CD4-positive, alpha-beta T cell (primary cell): ENCODE measurements at regions not wholly inside any gene's neighbourhood (a gene's known extent, or its start where the extent isn't known, plus 50 kb on each side); places are given as distances from the start of the nearest gene placed in this dataset.
"Not testable (repeated sequence)": the region's sequence is repeated elsewhere in the genome, so short reads cannot be mapped to it uniquely, and the experiment has no call there.

Experiments
- ATAC-seq: fragments of 200-7000 bp; cut with Tn5 transposase; one replicate; pipeline ENCODE4 v1.10.0; 2022; ENCODE audit warnings: mild to moderate bottlenecking; ENCODE audit not compliant: poor library complexity
- CTCF ChIA-PET: fragments of 350-600 bp; sonication (Branson Sonifier 250); formaldehyde crosslinking; loops from one replicate; lab custom pipeline; 2021; ENCODE audit warnings: antibody characterized with exemption, inconsistent platforms; lab: Charles Lee
- POLR2A ChIA-PET: fragments of 350-600 bp; sonication (Branson Sonifier 250); formaldehyde crosslinking; loops from one replicate; lab custom pipeline; 2021; ENCODE audit warnings: antibody characterized with exemption, inconsistent platforms; lab: Charles Lee
- DNase-seq, 14 experiments: peaks; one replicate each; pipeline ENCODE4 v3.0.0-alpha.2; 2013 to 2020; ENCODE audit warnings: mixed read lengths in 2 of 14
- H3K27ac ChIP-seq, 2 donors: one replicate each; pipeline versions ENCODE4 v1.5.1 to v1.7.0; 2013; ENCODE audit warnings: low read length in 2 of 2, low read depth in 1 of 2, mild to moderate bottlenecking in 1 of 2
- H3K27me3 ChIP-seq, 2 experiments: 1 replicate in 1 of 2; 2 replicates in 1 of 2; pipeline versions ENCODE4 v1.6.1 to v1.7.0; 2013; ENCODE audit warnings: low read length in 2 of 2, control low read depth in 1 of 2, mild to moderate bottlenecking in 1 of 2, moderate library complexity in 1 of 2; ENCODE audit not compliant: insufficient read depth in 2 of 2, control insufficient read depth in 1 of 2
- H3K36me3 ChIP-seq: one replicate; pipeline ENCODE4 v1.6.1; 2013; ENCODE audit warnings: low read length, control low read depth; ENCODE audit not compliant: insufficient read depth
- H3K4me1 ChIP-seq: one replicate; pipeline ENCODE4 v1.6.1; 2013; ENCODE audit warnings: low read length, control low read depth; ENCODE audit not compliant: insufficient read depth
- H3K4me3 ChIP-seq: one replicate; pipeline ENCODE4 v1.5.1; 2013; ENCODE audit warnings: mild to moderate bottlenecking, low read length, moderate library complexity
- H3K9me3 ChIP-seq, 2 experiments: 1 replicate in 1 of 2; 2 replicates in 1 of 2; pipeline versions ENCODE4 v1.6.1 to v1.7.0; 2013; ENCODE audit warnings: low read length in 2 of 2, mild to moderate bottlenecking in 2 of 2, control low read depth in 1 of 2, moderate library complexity in 1 of 2; ENCODE audit not compliant: control insufficient read depth in 1 of 2, insufficient read depth in 1 of 2
- H3K27ac Mint-ChIP-seq: one replicate; pipeline ENCODE4 v1.8.0; 2020; ENCODE audit warnings: mixed read lengths
- H3K27me3 Mint-ChIP-seq: one replicate; pipeline ENCODE4 v1.8.0; 2021; ENCODE audit warnings: mixed read lengths
- H3K36me3 Mint-ChIP-seq: one replicate; pipeline ENCODE4 v1.8.0; 2021; ENCODE audit warnings: low read depth, mixed read lengths
- H3K4me1 Mint-ChIP-seq: one replicate; pipeline ENCODE4 v1.8.0; 2021; ENCODE audit warnings: low read depth, mixed read lengths
- H3K4me3 Mint-ChIP-seq: one replicate; pipeline ENCODE4 v1.8.0; 2020; ENCODE audit warnings: mild to moderate bottlenecking, mixed read lengths
- H3K9me3 Mint-ChIP-seq: one replicate; pipeline ENCODE4 v1.8.0; 2020; ENCODE audit warnings: mixed read lengths
- intact Hi-C, 2 experiments: fragments of 100-400 bp; cut with DNase I in 1 of 2; cut with micrococcal nuclease in 1 of 2; formaldehyde crosslinking; loops; one replicate each; pipeline versions ENCODE4 v1.15.1 to v1.9.0; 2023 to 2025; cut with DNase I, micrococcal nuclease
- TF ChIP-seq, protein P1 (sequence below): fragments of 200-600 bp; IDR thresholded peaks from one replicate; pipeline ENCODE4 v1.8.0; 2022; ENCODE audit warnings: antibody characterized with exemption, mild to moderate bottlenecking

DNA sequence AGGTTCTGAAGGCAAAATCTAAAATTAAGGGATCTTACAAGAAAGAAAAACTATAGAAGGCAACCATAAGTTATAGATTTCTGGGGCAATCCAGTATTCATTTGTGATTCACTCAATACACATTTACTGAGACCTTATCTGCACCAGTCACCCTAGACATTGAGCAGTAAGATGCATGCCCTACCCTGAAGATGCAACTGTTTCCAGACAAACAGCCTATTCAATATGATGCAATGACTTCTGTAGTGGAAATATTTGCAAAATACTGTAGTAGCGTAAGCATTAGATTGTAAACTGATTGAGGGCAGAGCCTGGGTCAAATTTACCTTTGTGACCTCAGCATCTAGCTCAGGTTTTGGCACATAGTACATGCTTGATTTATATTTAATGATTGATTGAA lies 256.2 kb upstream of the ACTBL2 start:
- H3K4me1 ChIP-seq, result no peaks in the 10 kb centered on the region
- no peaks in the 10 kb centered on the region for H3K27me3 ChIP-seq
- Mint-ChIP-seq H3K4me1 (no peaks in the 10 kb centered on the region), H3K27ac (no peak overlapping the region), H3K36me3 (no peaks in the 10 kb centered on the region), H3K9me3 (no peaks in the 10 kb centered on the region), H3K4me3 (no peak overlapping the region), H3K27me3 (peaks cover 6% of the 10 kb centered on the region)
- H3K9me3 ChIP-seq, result no peaks in the 10 kb centered on the region
- no peak overlapping the region for H3K27ac ChIP-seq
- H3K4me3 ChIP-seq, result no peak overlapping the region
- CTCF ChIA-PET, result no interaction called here
- TF ChIP-seq, protein P1, sequence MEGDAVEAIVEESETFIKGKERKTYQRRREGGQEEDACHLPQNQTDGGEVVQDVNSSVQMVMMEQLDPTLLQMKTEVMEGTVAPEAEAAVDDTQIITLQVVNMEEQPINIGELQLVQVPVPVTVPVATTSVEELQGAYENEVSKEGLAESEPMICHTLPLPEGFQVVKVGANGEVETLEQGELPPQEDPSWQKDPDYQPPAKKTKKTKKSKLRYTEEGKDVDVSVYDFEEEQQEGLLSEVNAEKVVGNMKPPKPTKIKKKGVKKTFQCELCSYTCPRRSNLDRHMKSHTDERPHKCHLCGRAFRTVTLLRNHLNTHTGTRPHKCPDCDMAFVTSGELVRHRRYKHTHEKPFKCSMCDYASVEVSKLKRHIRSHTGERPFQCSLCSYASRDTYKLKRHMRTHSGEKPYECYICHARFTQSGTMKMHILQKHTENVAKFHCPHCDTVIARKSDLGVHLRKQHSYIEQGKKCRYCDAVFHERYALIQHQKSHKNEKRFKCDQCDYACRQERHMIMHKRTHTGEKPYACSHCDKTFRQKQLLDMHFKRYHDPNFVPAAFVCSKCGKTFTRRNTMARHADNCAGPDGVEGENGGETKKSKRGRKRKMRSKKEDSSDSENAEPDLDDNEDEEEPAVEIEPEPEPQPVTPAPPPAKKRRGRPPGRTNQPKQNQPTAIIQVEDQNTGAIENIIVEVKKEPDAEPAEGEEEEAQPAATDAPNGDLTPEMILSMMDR, result no peak
- no peaks in the 10 kb centered on the region for H3K36me3 ChIP-seq
- POLR2A ChIA-PET, result no interaction called here
- no peak for ATAC-seq
- no peak for DNase-seq
- intact Hi-C loops, result no loop called here

DNA sequence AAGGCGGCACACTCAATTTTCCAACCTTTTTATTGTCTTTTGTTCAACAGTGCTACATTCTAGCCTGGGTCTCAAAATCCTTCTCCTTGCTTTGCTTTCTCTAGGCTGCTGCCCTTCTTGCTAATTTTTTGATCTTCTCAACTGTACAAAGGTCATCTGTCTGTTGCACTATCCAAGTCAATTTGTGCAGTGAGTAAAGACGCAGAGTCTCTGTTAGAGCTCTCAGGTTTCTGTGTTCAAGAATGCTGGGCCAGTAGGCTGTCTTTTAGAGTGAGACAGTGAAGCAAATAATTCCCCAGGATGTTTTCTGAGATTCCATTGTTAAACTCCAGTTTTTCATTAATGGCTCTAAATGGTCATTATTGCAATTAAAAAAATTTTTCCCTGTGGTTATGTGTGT lies 255.7 kb upstream of the ACTBL2 start:
- no peak overlapping the region for H3K4me3 Mint-ChIP-seq
- H3K27ac ChIP-seq, result no peak overlapping the region
- H3K4me1 ChIP-seq, result no peaks in the 10 kb centered on the region
- no peaks in the 10 kb centered on the region for H3K36me3 Mint-ChIP-seq
- no peaks in the 10 kb centered on the region for H3K4me1 Mint-ChIP-seq
- peaks cover 6% of the 10 kb centered on the region for H3K27me3 Mint-ChIP-seq
- ATAC-seq (no peak), DNase-seq (no peak)
- no peaks in the 10 kb centered on the region for H3K27me3 ChIP-seq
- CTCF ChIA-PET, result no interaction called here
- POLR2A ChIA-PET, result no interaction called here
- H3K9me3 ChIP-seq, result no peaks in the 10 kb centered on the region
- intact Hi-C loops, result no loop called here
- H3K27ac Mint-ChIP-seq, result no peak overlapping the region
- no peaks in the 10 kb centered on the region for H3K9me3 Mint-ChIP-seq
- no peaks in the 10 kb centered on the region for H3K36me3 ChIP-seq
- no peak overlapping the region for H3K4me3 ChIP-seq
- TF ChIP-seq, protein P1, result no peak

- Histone ChIP-seq H3K36me3 (no peaks in the 10 kb centered on the region), H3K4me1 (no peaks in the 10 kb centered on the region), H3K9me3 (no peaks in the 10 kb centered on the region), H3K27ac (no peak overlapping the region), H3K27me3 (no peaks in the 10 kb centered on the region), H3K4me3 (no peak overlapping the region)
- ATAC-seq, result no peak
- CTCF ChIA-PET, result no interaction called here
- Mint-ChIP-seq H3K9me3 (no peaks in the 10 kb centered on the region), H3K27me3 (peaks cover 6% of the 10 kb centered on the region), H3K4me3 (no peak overlapping the region), H3K4me1 (no peaks in the 10 kb centered on the region), H3K27ac (no peak overlapping the region), H3K36me3 (no peaks in the 10 kb centered on the region)
- DNase-seq, result no peak
- intact Hi-C loops, result no loop called here
- POLR2A ChIA-PET, result no interaction called here
- TF ChIP-seq, protein P1, result no peak
Observed at GRCh38 chr5:57736716-57737115, 254.1 kb upstream of the ACTBL2 start.

GRCh38 chr5:57735279-57736153 lies 252.9 kb upstream of the ACTBL2 start:
- POLR2A ChIA-PET, H3K27ac ChIP-seq, H3K4me3 Mint-ChIP-seq, CTCF ChIA-PET, H3K9me3 Mint-ChIP-seq, H3K36me3 Mint-ChIP-seq, DNase-seq, H3K9me3 ChIP-seq, H3K27me3 ChIP-seq, H3K27ac Mint-ChIP-seq, H3K27me3 Mint-ChIP-seq, H3K4me3 ChIP-seq, H3K4me1 ChIP-seq, ATAC-seq, H3K36me3 ChIP-seq, intact Hi-C loops, H3K4me1 Mint-ChIP-seq: not testable (repeated sequence)
